ENCODE measurements at regions not wholly inside any gene's neighbourhood (a gene's known extent, or its start where the extent isn't known, plus 50 kb on each side); places are given as distances from the start of the nearest gene placed in this dataset.

- intact Hi-C loops (cut with micrococcal nuclease; ENCODE audit: unreplicated experiment), result no loop called here
- no peak overlapping the region for H3K4me3 ChIP-seq (ENCODE audit: low read depth, low read length)
- H3K36me3 ChIP-seq (ENCODE audit: control insufficient read depth, insufficient read depth, low read length), result no peaks in the 10 kb centered on the region
- no TSS peak for BruUV-seq (replicated peaks)
- H3K9me3 ChIP-seq, result no peaks in the 10 kb centered on the region
- no peaks in the 10 kb centered on the region for H3K4me1 Mint-ChIP-seq (ENCODE audit: low read depth, unreplicated experiment)
- ChIA-PET CTCF (no interaction called here), POLR2A (no interaction called here)
- H3K4me3 Mint-ChIP-seq (ENCODE audit: unreplicated experiment), result no peak overlapping the region
- no peaks in the 10 kb centered on the region for H3K9me3 Mint-ChIP-seq (ENCODE audit: unreplicated experiment)
- TF ChIP-seq CTCF (IDR thresholded peaks at IDR 0.05; ENCODE audit: insufficient read depth in 1 of 2, low read depth in 1 of 2, low read length in 1 of 2, severe bottlenecking in 1 of 2, unreplicated experiment in 1 of 2), result no peak
- DNase-seq, result no peak
- H3K36me3 Mint-ChIP-seq (ENCODE audit: insufficient read depth, unreplicated experiment), result no peaks in the 10 kb centered on the region
- H3K27me3 ChIP-seq (replicated peaks; ENCODE audit: control insufficient read depth, insufficient read depth, low read length), result no peaks in the 10 kb centered on the region
- H3K27ac Mint-ChIP-seq (ENCODE audit: unreplicated experiment), result no peak overlapping the region
- H3K27me3 Mint-ChIP-seq (ENCODE audit: insufficient read depth, unreplicated experiment), result no peaks in the 10 kb centered on the region
- no peaks in the 10 kb centered on the region for H3K4me1 ChIP-seq
Observed at GRCh38 chr3:162014284-162014683, 517.7 kb downstream of the OTOL1 start.

- Mint-ChIP-seq H3K27me3 (ENCODE audit: insufficient read depth, unreplicated experiment) (no peaks in the 10 kb centered on the region), H3K9me3 (ENCODE audit: unreplicated experiment) (no peaks in the 10 kb centered on the region), H3K4me1 (ENCODE audit: low read depth, unreplicated experiment) (no peaks in the 10 kb centered on the region), H3K4me3 (ENCODE audit: unreplicated experiment) (no peak overlapping the region), H3K27ac (ENCODE audit: unreplicated experiment) (no peak overlapping the region), H3K36me3 (ENCODE audit: insufficient read depth, unreplicated experiment) (no peaks in the 10 kb centered on the region)
- H3K27me3 ChIP-seq (replicated peaks; ENCODE audit: control insufficient read depth, insufficient read depth, low read length), result no peaks in the 10 kb centered on the region
- H3K36me3 ChIP-seq (ENCODE audit: control insufficient read depth, insufficient read depth, low read length), result no peaks in the 10 kb centered on the region
- POLR2A ChIA-PET, result no interaction called here
- intact Hi-C loops (cut with micrococcal nuclease; ENCODE audit: unreplicated experiment), result no loop called here
- H3K4me1 ChIP-seq, result no peaks in the 10 kb centered on the region
- no peak for TF ChIP-seq CTCF (IDR thresholded peaks at IDR 0.05; ENCODE audit: insufficient read depth in 1 of 2, low read depth in 1 of 2, low read length in 1 of 2, severe bottlenecking in 1 of 2, unreplicated experiment in 1 of 2)
- CTCF ChIA-PET, result no interaction called here
- no peaks in the 10 kb centered on the region for H3K9me3 ChIP-seq
- no peak overlapping the region for H3K4me3 ChIP-seq (ENCODE audit: low read depth, low read length)
- DNase-seq, result no peak
- BruUV-seq (replicated peaks), result no TSS peak
Observed at GRCh38 chr3:162015856-162016255, 519.2 kb downstream of the OTOL1 start.

- intact Hi-C loops (cut with micrococcal nuclease; ENCODE audit: unreplicated experiment), result no loop called here
- ChIA-PET CTCF (no interaction called here), POLR2A (no interaction called here)
- Mint-ChIP-seq H3K9me3 (ENCODE audit: unreplicated experiment) (no peaks in the 10 kb centered on the region), H3K4me3 (ENCODE audit: unreplicated experiment) (no peak overlapping the region), H3K4me1 (ENCODE audit: low read depth, unreplicated experiment) (no peaks in the 10 kb centered on the region), H3K36me3 (ENCODE audit: insufficient read depth, unreplicated experiment) (no peaks in the 10 kb centered on the region), H3K27ac (ENCODE audit: unreplicated experiment) (no peak overlapping the region), H3K27me3 (ENCODE audit: insufficient read depth, unreplicated experiment) (no peaks in the 10 kb centered on the region)
- DNase-seq, result no peak
- no peak for TF ChIP-seq CTCF (IDR thresholded peaks at IDR 0.05; ENCODE audit: insufficient read depth in 1 of 2, low read depth in 1 of 2, low read length in 1 of 2, severe bottlenecking in 1 of 2, unreplicated experiment in 1 of 2)
- H3K27me3 ChIP-seq (replicated peaks; ENCODE audit: control insufficient read depth, insufficient read depth, low read length), result no peaks in the 10 kb centered on the region
- no TSS peak for BruUV-seq (replicated peaks)
- no peaks in the 10 kb centered on the region for H3K9me3 ChIP-seq
- H3K4me3 ChIP-seq (ENCODE audit: low read depth, low read length), result no peak overlapping the region
- no peaks in the 10 kb centered on the region for H3K4me1 ChIP-seq
- no peaks in the 10 kb centered on the region for H3K36me3 ChIP-seq (ENCODE audit: control insufficient read depth, insufficient read depth, low read length)
Observed at GRCh38 chr3:162019817-162020216, 523.2 kb downstream of the OTOL1 start.
